GM20000 (cell line): ENCODE measurements at regions not wholly inside any gene's neighbourhood (a gene's known extent, or its start where the extent isn't known, plus 50 kb on each side); places are given as distances from the start of the nearest gene placed in this dataset.

Experiments used
- DNase-seq: peaks from one replicate; pipeline ENCODE4 v3.0.0; 2012; ENCODE audit warnings: low spot score
- TF ChIP-seq, protein P1 (sequence below): IDR thresholded peaks from 2 replicates; pipeline ENCODE4 v1.5.1; 2012; ENCODE audit warnings: mild to moderate bottlenecking, control low read depth; ENCODE audit errors: extremely low read depth, missing control alignments

DNA sequence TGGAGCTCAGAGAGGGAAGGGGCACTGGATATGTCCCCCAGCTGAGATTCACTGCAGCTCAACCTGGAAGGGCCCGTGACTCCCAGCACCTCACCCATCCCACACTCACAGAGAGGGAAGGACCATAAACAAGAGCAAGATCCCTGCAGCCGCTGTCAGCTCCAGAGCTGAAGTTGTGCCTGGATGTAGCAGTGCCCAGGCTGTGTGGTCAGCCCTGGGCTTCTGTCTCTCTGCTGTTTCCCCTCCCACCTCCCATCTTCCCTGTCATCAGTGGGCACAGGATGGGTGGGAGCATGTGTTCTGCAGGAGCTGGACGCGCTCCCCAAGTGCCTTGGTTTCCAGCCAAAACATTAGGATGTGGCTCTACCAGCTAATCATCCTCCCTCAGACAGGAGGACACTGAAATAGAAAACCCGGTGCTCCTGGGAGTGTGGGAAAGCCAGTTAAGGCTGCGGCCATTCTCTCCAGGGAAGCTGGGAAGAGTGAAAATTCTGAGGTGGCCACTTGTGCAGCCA is 282.7 kb downstream of the NPHP4 start:
- no peak for DNase-seq
- TF ChIP-seq, protein P1, sequence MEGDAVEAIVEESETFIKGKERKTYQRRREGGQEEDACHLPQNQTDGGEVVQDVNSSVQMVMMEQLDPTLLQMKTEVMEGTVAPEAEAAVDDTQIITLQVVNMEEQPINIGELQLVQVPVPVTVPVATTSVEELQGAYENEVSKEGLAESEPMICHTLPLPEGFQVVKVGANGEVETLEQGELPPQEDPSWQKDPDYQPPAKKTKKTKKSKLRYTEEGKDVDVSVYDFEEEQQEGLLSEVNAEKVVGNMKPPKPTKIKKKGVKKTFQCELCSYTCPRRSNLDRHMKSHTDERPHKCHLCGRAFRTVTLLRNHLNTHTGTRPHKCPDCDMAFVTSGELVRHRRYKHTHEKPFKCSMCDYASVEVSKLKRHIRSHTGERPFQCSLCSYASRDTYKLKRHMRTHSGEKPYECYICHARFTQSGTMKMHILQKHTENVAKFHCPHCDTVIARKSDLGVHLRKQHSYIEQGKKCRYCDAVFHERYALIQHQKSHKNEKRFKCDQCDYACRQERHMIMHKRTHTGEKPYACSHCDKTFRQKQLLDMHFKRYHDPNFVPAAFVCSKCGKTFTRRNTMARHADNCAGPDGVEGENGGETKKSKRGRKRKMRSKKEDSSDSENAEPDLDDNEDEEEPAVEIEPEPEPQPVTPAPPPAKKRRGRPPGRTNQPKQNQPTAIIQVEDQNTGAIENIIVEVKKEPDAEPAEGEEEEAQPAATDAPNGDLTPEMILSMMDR, result no peak

GRCh38 chr1:5708346-5709245 is 283.6 kb downstream of the NPHP4 start:
- TF ChIP-seq, protein P1, result no peak
- no peak for DNase-seq

DNA sequence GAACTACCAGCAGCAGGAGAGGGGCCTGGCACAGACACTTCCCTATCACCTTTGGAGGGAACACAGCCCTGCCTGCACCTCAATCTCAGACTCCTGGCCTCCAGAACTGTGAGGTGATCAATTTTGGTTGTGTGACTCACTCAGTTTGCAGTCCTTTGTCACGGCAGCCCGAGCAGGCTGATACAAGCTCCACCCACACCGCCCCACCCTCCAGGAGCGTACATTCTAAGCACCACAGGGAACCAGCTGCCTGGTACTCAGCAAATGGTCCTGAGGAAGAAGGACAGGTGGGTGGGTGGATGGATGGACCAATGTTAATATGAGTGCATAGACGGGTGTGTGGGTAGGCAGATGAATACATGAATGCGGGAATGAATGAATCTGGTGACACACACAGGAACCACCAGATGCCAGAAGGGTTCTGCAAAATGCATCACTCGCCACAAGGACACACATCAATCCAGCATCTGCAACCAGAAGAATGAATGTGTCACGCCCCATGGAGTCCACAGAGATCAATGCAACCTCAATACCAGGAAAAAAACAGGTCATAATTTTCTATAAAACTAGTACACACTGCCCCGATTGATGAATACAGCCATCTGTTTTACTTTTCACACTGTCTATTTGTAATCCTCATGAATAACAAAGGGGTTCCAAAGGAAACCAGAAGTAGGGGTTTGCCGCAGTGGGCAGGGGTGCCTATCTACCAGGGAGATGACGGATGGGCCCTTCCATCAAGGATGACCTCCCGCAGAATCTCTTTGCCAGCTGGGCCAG is 284.5 kb downstream of the NPHP4 start:
- TF ChIP-seq, protein P1, result no peak
- DNase-seq, result no peak

- TF ChIP-seq, protein P1, result no peak
- DNase-seq, result no peak
Observed at GRCh38 chr1:5706239-5706638, 286.0 kb downstream of the NPHP4 start.

DNA sequence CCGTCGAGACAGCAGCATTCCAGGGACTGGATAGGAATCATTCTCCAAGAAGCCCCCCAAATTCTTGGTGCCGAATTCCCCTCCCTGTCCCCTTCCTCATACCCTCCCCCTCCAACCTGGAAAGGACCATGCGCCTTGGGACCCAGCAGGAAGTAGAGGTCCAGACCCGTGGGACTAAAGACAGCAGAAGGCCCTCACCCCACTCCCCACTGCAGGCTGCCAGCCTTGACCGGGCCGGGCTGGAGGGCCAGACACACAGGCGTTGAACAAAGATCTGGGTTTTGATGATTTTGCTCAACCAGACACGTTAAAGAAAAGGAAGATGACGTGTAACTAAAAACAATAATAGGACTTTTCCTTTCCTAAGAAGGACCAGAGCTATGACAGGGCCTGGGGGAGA is 286.5 kb downstream of the NPHP4 start:
- DNase-seq, result no peak
- TF ChIP-seq, protein P1, result no peak

GRCh38 chr1:5704561-5705514 is 287.4 kb downstream of the NPHP4 start:
- no peak for DNase-seq
- TF ChIP-seq, protein P1, result no peak
